Peyer's patch (tissue), 4 donors: ENCODE measurements at regions not wholly inside any gene's neighbourhood (a gene's known extent, or its start where the extent isn't known, plus 50 kb on each side); places are given as distances from the start of the nearest gene placed in this dataset.

ENCODE experiments used
- CTCF ChIP-seq, 6 experiments: fragments of 450-650 bp in 4 of 6; fragments of 200-600 bp in 2 of 6; sonication (generic) in 1 of 6; IDR thresholded peaks; one replicate each; pipeline ENCODE4 v1.5.1; 2017 to 2019; ENCODE audit warnings: antibody characterized with exemption in 6 of 6, mild to moderate bottlenecking in 3 of 6, moderate library complexity in 1 of 6
- POLR2A ChIP-seq, 2 donors: fragments of 450-650 bp; IDR thresholded peaks; one replicate each; pipeline ENCODE4 v1.5.1; 2017; ENCODE audit warnings: antibody characterized with exemption in 2 of 2, mild to moderate bottlenecking in 2 of 2, moderate library complexity in 2 of 2

GRCh38 chr16:82451449-82451848, 175.3 kb upstream of the CDH13 start:
- TF ChIP-seq CTCF (IDR thresholded peaks at IDR 0.05) (no peak), POLR2A (IDR thresholded peaks at IDR 0.05) (no peak)
